KOPT-K1 (cell line): ENCODE measurements at regions not wholly inside any gene's neighbourhood (a gene's known extent, or its start where the extent isn't known, plus 50 kb on each side); places are given as distances from the start of the nearest gene placed in this dataset.

Source experiments
- H3K27ac ChIP-seq: fragments of 200-600 bp; sonication (generic); 2 replicates; pipeline ENCODE4 v1.5.1; 2016; ENCODE audit warnings: antibody characterized with exemption, mild to moderate bottlenecking, low read depth, low read length; ENCODE audit not compliant: poor library complexity, severe bottlenecking
- H3K36me3 ChIP-seq: fragments of 200-600 bp; sonication (generic); 2 replicates; pipeline ENCODE4 v1.5.1; 2017; ENCODE audit warnings: antibody characterized with exemption, mild to moderate bottlenecking, low read length, moderate library complexity; ENCODE audit not compliant: insufficient read depth
- H3K9me3 ChIP-seq: fragments of 200-600 bp; sonication (generic); 2 replicates; pipeline ENCODE4 v1.5.1; 2017; ENCODE audit warnings: antibody characterized with exemption, low read length, mild to moderate bottlenecking; ENCODE audit not compliant: insufficient read depth, poor library complexity, severe bottlenecking

DNA sequence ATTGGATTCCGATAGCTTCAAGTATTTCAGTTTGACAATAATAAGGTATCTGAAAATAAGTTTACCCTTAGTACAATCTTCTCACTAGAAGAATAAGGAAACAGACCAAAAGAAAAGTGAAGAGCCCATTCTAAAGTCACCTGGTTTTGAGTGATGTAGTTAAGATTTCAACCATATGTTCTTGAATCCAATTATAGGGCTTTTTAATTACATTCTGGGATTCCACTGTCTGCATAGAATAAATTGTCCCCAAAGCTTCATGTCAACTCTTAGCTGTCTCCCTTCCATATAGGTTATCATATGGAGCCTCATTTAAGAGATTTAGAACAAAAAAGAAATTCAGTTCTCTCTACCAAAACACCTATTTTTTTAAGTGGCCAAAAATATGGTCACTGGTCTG lies 1158.8 kb downstream of the IGSF11 start:
- Histone ChIP-seq H3K27ac (no peak overlapping the region), H3K36me3 (no peaks in the 10 kb centered on the region), H3K9me3 (no peaks in the 10 kb centered on the region)

GRCh38 chr3:117880638-117881037 lies 1154.0 kb downstream of the IGSF11 start:
- no peak overlapping the region for H3K27ac ChIP-seq
- no peaks in the 10 kb centered on the region for H3K36me3 ChIP-seq
- H3K9me3 ChIP-seq: no peaks in the 10 kb centered on the region

DNA sequence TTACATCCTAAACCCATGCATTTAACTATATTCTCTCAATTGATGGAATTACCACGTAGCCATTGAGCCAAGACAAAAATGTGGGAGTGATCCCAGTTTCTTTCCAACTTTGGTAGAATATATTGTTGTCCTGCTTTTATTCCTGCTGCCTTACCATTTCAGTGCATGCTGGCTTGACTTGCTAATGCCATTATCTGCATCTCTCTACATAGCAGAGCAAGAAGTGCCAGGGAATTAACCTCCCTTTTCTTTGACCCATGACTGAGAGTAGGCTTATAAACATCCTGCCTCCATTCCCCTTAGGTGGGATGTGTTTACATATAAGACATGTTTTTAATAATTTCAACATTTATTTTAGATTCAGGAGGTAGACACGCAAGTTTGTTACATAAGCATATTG lies 1153.4 kb downstream of the IGSF11 start:
- Histone ChIP-seq H3K9me3 (no peaks in the 10 kb centered on the region), H3K27ac (no peak overlapping the region), H3K36me3 (no peaks in the 10 kb centered on the region)

- H3K36me3 ChIP-seq: no peaks in the 10 kb centered on the region
- H3K9me3 ChIP-seq: no peaks in the 10 kb centered on the region
- no peak overlapping the region for H3K27ac ChIP-seq
Measured at GRCh38 chr3:117885011-117885441, 1149.6 kb downstream of the IGSF11 start.

DNA sequence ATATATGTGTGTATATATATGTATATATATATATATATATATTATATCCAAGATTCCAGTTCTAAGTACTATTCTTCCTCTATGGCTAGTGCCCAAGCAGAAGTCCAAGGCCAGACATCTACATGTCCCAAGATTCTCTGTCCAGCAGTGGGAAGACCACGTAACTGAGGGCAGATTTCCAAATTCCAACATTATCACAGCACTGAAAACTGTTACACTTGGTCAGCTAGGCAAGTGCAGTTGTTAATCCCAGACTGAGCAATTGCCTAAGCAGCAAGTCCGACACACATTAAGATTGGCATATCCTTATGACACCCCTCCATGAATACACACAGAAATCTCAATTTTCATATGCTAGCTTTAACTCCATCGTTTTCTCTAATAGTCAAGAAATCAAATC lies 1148.5 kb downstream of the IGSF11 start:
- no peaks in the 10 kb centered on the region for H3K36me3 ChIP-seq
- H3K27ac ChIP-seq: no peak overlapping the region

GRCh38 chr3:117887031-117887430 lies 1147.6 kb downstream of the IGSF11 start:
- H3K27ac ChIP-seq: no peak overlapping the region
- H3K36me3 ChIP-seq: no peaks in the 10 kb centered on the region
- H3K9me3 ChIP-seq: no peaks in the 10 kb centered on the region

More for the DNA sequence above, 1148.5 kb downstream of the IGSF11 start:
- H3K9me3 ChIP-seq: no peaks in the 10 kb centered on the region

GRCh38 chr3:117887901-117888300 lies 1146.7 kb downstream of the IGSF11 start:
- H3K9me3 ChIP-seq: no peaks in the 10 kb centered on the region
- no peak overlapping the region for H3K27ac ChIP-seq
- no peaks in the 10 kb centered on the region for H3K36me3 ChIP-seq

DNA sequence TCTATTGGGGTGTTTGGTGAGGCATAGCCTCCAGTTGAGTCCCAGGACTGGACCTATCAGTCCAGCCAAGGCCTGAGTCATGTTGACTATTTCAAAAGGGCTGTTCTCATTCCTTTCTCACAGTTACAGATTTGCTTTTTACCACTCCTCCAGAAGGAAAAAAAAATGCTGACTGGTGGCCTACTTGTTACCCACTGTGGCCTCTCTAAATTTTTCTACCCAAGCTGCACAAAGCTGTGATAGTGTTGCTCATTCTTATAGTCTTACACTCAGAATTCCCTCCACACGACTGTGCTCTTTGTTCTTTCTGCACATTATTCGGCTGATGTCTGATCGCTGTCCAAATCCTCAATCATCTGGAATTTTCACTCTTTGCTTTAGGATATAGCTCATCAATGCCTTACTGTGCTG lies 1142.2 kb downstream of the IGSF11 start:
- peaks cover 5% of the 10 kb centered on the region for H3K9me3 ChIP-seq

GRCh38 chr3:117893001-117893400 lies 1141.6 kb downstream of the IGSF11 start:
- Histone ChIP-seq H3K9me3 (peaks cover 11% of the 10 kb centered on the region), H3K27ac (no peak overlapping the region), H3K36me3 (no peaks in the 10 kb centered on the region)

More for the DNA sequence above, 1142.2 kb downstream of the IGSF11 start:
- no peaks in the 10 kb centered on the region for H3K36me3 ChIP-seq
- no peak overlapping the region for H3K27ac ChIP-seq

- Histone ChIP-seq H3K36me3 (no peaks in the 10 kb centered on the region), H3K27ac (no peak overlapping the region), H3K9me3 (peaks cover 12% of the 10 kb centered on the region)
Measured at GRCh38 chr3:117893638-117894037, 1141.0 kb downstream of the IGSF11 start.

DNA sequence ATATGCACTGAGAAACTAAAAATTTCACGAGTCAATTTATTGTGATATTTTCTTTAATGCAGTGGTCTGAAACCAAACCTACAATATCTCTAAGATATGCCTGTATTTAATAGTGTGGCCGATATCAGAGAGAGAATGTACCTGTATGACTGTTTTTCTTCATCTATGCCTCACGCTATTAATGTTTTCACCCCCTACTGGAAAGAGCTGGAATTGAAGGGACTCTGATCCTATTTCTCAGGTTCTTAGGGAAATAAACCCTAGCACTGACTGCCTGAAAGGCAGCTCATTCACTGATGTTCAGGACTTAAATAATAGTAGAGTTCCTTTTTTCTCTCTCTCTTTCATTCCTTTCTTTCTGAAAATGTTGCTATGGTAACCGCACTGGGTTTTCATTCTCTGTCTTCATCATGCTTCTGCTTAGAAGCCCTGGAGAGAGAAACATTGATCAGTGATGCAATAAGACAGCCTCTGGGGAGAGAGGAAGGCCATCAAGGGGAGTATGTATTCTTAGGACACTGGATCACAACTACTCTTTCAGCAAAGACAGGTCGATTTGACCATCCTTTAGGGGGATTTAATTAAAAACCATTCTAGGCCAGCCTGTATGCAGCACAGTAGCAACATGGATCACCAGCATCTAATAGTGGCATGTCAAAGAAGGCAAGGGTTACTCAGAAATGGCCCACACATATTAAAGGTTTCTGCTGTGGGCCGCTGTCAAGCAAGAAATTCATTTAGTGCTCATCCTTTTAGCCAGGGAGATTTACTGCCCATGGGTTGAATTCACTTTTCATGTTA lies 1135.7 kb downstream of the IGSF11 start:
- no peak overlapping the region for H3K27ac ChIP-seq
- H3K36me3 ChIP-seq: no peaks in the 10 kb centered on the region
- peaks cover 12% of the 10 kb centered on the region for H3K9me3 ChIP-seq

DNA sequence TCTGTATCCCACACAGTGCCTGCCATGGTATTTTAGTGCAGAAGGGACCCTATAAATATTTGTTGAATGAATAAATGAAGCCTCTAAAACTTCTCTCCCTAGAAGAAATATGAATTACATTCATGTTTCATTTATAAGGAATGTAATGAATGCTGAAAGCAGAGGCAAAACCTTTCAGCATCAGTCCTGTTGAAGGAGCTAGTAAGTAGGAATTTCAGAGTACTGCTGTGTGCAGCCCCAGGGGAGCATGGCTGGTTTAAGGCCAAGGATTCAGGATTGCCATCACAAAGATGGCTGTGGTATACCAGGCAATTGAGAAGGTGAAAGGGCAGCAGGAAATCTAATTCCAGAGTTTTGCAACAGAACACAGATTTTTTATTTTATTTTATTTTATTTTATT lies 1131.4 kb downstream of the IGSF11 start:
- Histone ChIP-seq H3K27ac (no peak overlapping the region), H3K9me3 (no peaks in the 10 kb centered on the region), H3K36me3 (no peaks in the 10 kb centered on the region)

DNA sequence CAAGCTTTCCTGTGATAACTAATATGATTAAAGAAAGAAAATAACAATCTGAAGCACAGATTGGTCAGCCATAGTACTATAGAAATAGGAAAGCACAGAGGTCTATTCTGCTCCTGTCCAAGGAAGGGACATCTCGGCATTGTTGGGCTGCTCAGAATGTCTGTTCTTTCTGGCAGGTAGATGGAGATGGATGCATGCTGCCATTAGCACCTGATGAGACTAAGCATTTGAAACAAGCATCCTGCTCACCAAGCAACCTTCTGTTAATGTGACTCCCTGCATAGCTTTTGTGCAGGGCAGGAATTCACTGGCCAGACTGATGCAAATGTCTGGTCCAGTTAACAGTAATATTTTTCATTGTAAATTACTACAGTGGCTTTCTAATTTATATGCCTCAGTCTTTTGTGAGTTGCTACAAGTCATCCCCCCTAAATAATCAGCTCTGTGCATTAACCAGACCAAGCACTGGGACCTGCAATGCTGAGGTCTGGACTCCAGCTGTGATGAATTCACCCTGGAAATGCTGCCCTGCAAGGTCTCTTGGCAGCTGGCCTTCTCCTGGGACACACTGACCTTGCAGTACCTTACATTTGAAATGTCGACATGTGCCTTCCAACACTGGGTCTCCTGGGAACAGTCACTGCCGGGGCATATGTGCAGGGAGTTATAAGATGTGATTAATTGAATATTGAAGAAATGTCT lies 1123.7 kb downstream of the IGSF11 start:
- Histone ChIP-seq H3K27ac (no peak overlapping the region), H3K9me3 (no peaks in the 10 kb centered on the region), H3K36me3 (no peaks in the 10 kb centered on the region)

DNA sequence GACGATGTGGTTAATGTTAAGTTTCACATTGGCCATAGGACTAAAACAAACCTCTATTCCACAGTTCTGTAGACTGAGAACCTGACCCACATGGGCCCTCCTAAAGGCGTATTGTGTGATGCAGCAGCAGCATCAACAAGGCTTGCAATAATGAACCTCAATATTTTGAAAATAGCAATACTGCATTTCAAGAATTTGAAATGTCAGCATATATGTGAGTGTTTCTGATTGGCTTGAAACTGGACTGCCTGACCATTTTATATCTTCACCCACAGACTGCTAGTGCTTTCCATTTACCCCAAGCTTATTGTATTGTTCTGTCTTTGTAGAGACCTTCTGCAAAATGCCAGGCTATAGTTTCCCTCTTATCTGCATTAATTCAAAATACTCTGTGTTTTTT lies 1122.3 kb downstream of the IGSF11 start:
- Histone ChIP-seq H3K36me3 (no peaks in the 10 kb centered on the region), H3K9me3 (no peaks in the 10 kb centered on the region), H3K27ac (no peak overlapping the region)

- no peaks in the 10 kb centered on the region for H3K36me3 ChIP-seq
- H3K27ac ChIP-seq: no peak overlapping the region
- no peaks in the 10 kb centered on the region for H3K9me3 ChIP-seq
Measured at GRCh38 chr3:117914540-117915100, 1120.0 kb downstream of the IGSF11 start.
